Heart left ventricle (tissue), 13 donors: ENCODE measurements at regions not wholly inside any gene's neighbourhood (a gene's known extent, or its start where the extent isn't known, plus 50 kb on each side); places are given as distances from the start of the nearest gene placed in this dataset.

Experiments
- CTCF ChIP-seq, 12 donors: fragments of 200-600 bp; sonication (generic) in 4 of 12; IDR thresholded peaks; one replicate each; pipeline versions ENCODE4 v1.5.0 to v1.8.0; 2018 to 2022; ENCODE audit warnings: antibody characterized with exemption in 12 of 12, mild to moderate bottlenecking in 5 of 12
- POLR2A ChIP-seq, 2 donors: fragments of 450-650 bp; IDR thresholded peaks; one replicate each; pipeline ENCODE4 v1.6.1; 2017; ENCODE audit warnings: antibody characterized with exemption in 2 of 2, mild to moderate bottlenecking in 2 of 2, moderate library complexity in 2 of 2
- donor health status: ischemic (EF 13 %, LVEDD 7.1; RV severe dilation, severe dysfunction).
- donor health status: DM: no; HTN: yes; CAD: no.
- donor health status: DM: no; HTN: no; CAD: no.
- donor health status: ischemic (EF 25% LVEDD 6.9; RV normal size, moderate dysfunction).
- donor health status: ischemic (EF 25% LVEDD 5.7; RV mildly dilated, moderate dysfunction).
- donor health status: ischemic (EF 35%, LVEDD 5.7; RV mildly dilated, moderate dysfunction).
- donor health status: nonischemic (EF 11% LVEDD 7.7; RV severe dilation, severe dysfunction).
- donor health status: DM: yes; HTN: yes; CAD: no.
- donor health status: PGD.
- donor health status: ischemic (EF 29% LVEDD 5.4; RV normal size, mild dysfunction).
- donor health status: nonischemic (EF 23%, LVEDD 6.1; RV moderate dilation, normal function).

DNA sequence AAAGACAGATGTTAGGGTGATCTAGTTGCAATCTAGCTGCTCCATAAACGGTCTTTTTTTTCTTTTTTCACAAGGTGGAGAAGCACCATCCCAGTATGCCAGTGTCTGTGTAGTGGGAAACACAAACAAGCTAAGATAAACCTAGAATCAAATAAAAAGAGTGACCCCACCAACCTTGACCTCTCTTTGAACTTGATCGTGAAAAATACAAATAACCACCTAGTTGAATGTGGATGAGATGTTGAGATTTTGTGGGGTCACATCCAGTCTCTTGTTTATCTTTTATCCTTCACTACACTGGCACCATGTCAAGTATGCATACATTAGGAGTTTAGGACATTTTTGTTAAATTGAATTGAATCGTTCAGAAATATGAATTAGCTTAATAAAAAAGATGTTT is 194.6 kb upstream of the EYA4 start:
- TF ChIP-seq CTCF (IDR thresholded peaks at IDR 0.05) = no peak
- no peak for TF ChIP-seq POLR2A (IDR thresholded peaks at IDR 0.05)
